ENCODE measurements at regions not wholly inside any gene's neighbourhood (a gene's known extent, or its start where the extent isn't known, plus 50 kb on each side); places are given as distances from the start of the nearest gene placed in this dataset.
A peak's percentile ranks its signal among the peaks of the same experiment; 100 is the strongest.

- ATAC-seq: no peak
Observed at GRCh38 chr3:22923711-22924110, 279.4 kb upstream of the UBE2E2 start.

GRCh38 chr3:22928216-22929110 lies 274.7 kb upstream of the UBE2E2 start:
- no peak for TF ChIP-seq ZC3H10 (CRISPR knock-in tag; IDR thresholded peaks at IDR 0.05)
- no peak for ATAC-seq

More at GRCh38 chr3:22923711-22924110, 279.4 kb upstream of the UBE2E2 start:
- TF ChIP-seq TSHZ2 (CRISPR knock-in tag; IDR thresholded peaks at IDR 0.05): no peak
- no peak for TF ChIP-seq CSRNP3 (CRISPR knock-in tag; IDR thresholded peaks at IDR 0.05)
- no peak for TF ChIP-seq PPARA (CRISPR knock-in tag; IDR thresholded peaks at IDR 0.05; ENCODE audit: borderline replicate concordance)
- TF ChIP-seq ISL1 (CRISPR knock-in tag; IDR thresholded peaks at IDR 0.05): 0 out of 2 replicates have a peak, but pooled peaks have one; percentile 19
- TF ChIP-seq BACH2 (CRISPR knock-in tag; IDR thresholded peaks at IDR 0.05; ENCODE audit: borderline replicate concordance): no peak
- TF ChIP-seq GLIS3 (CRISPR knock-in tag; IDR thresholded peaks at IDR 0.05): no peak
- TF ChIP-seq ZFP30 (CRISPR knock-in tag; IDR thresholded peaks at IDR 0.05): no peak

- TF ChIP-seq ZNF70 (CRISPR knock-in tag; IDR thresholded peaks at IDR 0.05): no peak
- no peak for TF ChIP-seq RARB (CRISPR knock-in tag; IDR thresholded peaks at IDR 0.05)
- no peak for TF ChIP-seq CREB5 (CRISPR knock-in tag; IDR thresholded peaks at IDR 0.05; ENCODE audit: low read depth)
- TF ChIP-seq TCF4 (CRISPR knock-in tag; IDR thresholded peaks at IDR 0.05; ENCODE audit: borderline replicate concordance): no peak
- no peak for TF ChIP-seq ZFP30 (CRISPR knock-in tag; IDR thresholded peaks at IDR 0.05)
- TF ChIP-seq TSHZ2 (CRISPR knock-in tag; IDR thresholded peaks at IDR 0.05): no peak
- no peak for TF ChIP-seq ZNF565 (CRISPR knock-in tag; conservative IDR thresholded peaks at IDR 0.05; ENCODE audit: low read depth)
- TF ChIP-seq CSDC2 (CRISPR knock-in tag; IDR thresholded peaks at IDR 0.05): no peak
- TF ChIP-seq OSR1 (CRISPR knock-in tag; IDR thresholded peaks at IDR 0.05): no peak
- no peak for TF ChIP-seq ESRRG (CRISPR knock-in tag; IDR thresholded peaks at IDR 0.05)
- TF ChIP-seq ZFP3 (CRISPR knock-in tag; IDR thresholded peaks at IDR 0.05): no peak
- TF ChIP-seq ISL1 (CRISPR knock-in tag; IDR thresholded peaks at IDR 0.05): no peak
- TF ChIP-seq PPARA (CRISPR knock-in tag; IDR thresholded peaks at IDR 0.05; ENCODE audit: borderline replicate concordance): no peak
- no peak for TF ChIP-seq GLIS3 (CRISPR knock-in tag; IDR thresholded peaks at IDR 0.05)
- ATAC-seq: no peak
Observed at GRCh38 chr3:22933051-22933840, 269.9 kb upstream of the UBE2E2 start.

- ATAC-seq: no peak
- TF ChIP-seq ZNF8 (CRISPR knock-in tag; IDR thresholded peaks at IDR 0.05): no peak
- no peak for TF ChIP-seq CSRNP3 (CRISPR knock-in tag; IDR thresholded peaks at IDR 0.05)
Observed at GRCh38 chr3:22933841-22934116, 269.3 kb upstream of the UBE2E2 start.

Measured in SK-N-SH treated with all-trans-retinoic acid at 6 μM for 48 hours (cell line).